HG03103 (cell line): ENCODE measurements at regions not wholly inside any gene's neighbourhood (a gene's known extent, or its start where the extent isn't known, plus 50 kb on each side); places are given as distances from the start of the nearest gene placed in this dataset.

Experiments
- ATAC-seq: cut with Tn5 transposase; IDR thresholded peaks from one replicate; pipeline ENCODE4 v1.9.1; 2021; ENCODE audit warnings: low read depth; ENCODE audit not compliant: unreplicated experiment

GRCh38 chr14:75370416-75371205 is 57.2 kb upstream of the JDP2 start:
- no peak for ATAC-seq

DNA sequence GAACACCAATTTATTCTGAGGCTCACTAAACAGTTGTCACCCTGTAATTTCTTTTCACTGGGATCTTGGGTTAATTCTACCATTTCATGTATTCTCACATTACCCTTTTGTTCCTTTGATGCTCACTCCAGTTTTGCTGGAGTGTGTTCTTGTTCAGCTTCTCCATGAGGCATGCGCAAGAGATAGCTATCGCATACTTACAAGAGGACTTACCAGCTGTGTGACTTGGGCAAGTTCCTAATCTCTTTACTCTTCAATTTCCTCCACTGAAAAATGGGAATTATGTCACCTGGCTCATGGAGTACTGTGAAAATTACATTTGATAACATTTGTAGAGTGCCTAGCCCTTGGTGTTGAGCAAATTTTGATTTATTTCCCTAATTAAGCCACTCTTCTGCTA is 56.5 kb upstream of the JDP2 start:
- ATAC-seq, result no peak

DNA sequence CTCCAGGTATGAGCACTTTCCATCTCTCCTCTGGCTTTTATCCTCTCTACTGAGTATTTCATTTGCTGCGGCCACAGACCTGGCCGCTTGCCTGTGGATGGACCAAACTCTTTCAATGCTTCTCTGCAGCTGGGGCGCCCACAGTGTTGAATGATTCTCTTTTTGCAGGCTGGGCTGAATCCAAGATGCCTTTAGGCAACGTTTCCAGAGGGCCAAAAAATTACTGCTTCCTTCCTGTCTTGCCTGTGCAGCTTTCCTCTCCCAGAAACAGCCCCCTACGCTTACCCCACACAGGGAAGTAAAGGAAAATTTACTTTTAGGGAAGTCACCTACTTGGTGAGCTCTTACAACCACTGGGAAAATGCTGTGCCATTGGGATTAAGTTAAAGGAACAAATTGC is 55.6 kb upstream of the JDP2 start:
- ATAC-seq, result no peak

GRCh38 chr14:75373133-75373532 is 54.7 kb upstream of the JDP2 start:
- no peak for ATAC-seq

GRCh38 chr14:75373616-75374015 is 54.2 kb upstream of the JDP2 start:
- ATAC-seq, result no peak

GRCh38 chr14:75374911-75375310 is 52.9 kb upstream of the JDP2 start:
- no peak for ATAC-seq

DNA sequence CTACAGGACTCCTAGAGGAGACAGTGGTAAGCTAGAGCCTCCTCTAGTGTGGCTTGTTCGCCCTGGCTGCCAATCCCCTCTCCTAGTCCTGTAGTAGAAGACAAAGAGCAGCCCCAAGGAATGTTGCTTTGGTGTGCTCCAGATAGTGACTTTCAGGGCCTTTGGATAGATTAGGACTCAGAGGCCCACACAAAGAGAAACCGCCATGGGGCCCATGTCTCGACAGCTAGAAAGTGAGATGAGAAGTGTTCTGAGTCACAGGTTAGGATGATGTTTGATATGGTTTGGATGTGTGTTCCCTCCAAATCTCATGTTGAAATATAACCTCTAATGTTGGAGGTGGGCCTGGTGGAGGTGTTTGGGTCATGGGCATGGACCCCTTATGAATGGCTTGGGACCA is 51.8 kb upstream of the JDP2 start:
- ATAC-seq, result no peak
